ENCODE measurements at regions not wholly inside any gene's neighbourhood (a gene's known extent, or its start where the extent isn't known, plus 50 kb on each side); places are given as distances from the start of the nearest gene placed in this dataset.

GRCh38 chr14:80446356-80446755, 235.1 kb upstream of the DIO2 start:
- no peak for DNase-seq

DNA sequence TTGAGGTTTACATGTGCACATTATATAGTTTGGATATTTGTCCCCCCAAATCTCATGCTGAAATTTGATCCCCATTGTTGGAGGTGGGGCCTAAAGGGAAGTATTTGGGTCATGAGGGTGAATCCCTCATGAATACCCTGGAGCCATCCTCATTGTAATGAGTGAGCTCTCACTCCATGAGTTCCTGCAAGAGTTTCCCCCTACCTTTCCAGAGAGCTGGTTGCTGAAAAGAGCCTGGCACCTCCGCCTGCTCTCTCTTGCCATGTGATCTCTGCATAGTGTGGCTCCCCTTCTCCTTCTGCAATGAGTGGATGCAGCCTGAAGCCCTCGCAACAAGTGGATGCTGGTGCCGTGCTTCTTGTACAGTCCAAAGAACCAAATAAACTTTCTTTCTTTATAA, 234.3 kb upstream of the DIO2 start:
- no peak for DNase-seq

DNA sequence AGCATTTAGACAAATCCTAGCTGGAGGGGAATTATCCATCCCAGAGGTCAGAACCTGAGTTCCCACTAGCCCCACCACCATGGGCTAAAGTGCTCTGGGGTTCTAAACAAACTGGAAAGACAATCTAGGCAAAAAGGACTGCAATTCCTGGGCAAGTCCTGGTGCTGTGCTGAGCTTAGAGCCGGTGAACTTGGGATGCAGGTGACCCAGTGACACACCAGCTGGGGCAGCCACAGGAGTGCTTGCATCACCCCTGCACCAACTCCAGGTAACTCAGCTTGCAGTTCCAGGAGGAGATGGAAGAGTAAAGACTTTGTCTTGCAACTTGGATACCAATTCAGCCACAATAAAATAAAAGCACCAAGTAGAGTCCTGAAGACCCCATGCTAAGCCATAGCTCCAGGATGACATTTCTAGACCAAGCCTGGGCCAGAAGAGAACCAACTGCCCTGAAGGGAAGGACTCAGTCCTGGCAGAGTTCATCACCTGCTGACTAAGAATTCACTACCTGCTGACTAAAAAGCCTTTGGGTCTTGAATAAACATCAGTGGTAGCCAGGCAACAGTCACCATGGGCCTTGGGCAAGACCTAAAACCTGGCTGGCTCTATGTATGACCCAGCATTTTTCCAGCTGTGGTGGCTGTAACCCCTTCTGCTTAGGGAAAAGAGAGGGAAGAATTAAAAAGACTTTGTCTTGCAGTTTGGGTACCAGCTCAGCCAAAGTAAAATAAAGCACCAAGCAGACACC, 223.4 kb upstream of the DIO2 start:
- no peak for DNase-seq

DNA sequence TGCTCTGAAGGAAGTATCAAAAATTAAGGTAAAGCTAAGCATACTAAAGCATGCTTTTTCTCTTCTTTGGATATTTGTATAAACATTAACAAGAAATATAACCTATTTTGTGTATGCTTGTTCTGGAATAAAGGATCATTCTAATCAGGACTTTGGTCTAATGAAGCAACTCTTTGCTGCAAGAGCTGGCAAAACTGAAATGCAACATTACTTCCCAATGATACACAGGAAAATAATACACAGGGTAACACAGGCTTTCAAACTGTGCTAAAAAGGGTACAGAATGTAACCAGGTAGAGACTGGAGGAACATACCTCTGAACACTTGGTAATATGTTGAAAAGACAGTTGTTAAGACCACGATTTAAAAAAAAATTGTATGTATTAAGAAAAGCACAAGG, 222.5 kb upstream of the DIO2 start:
- DNase-seq, result no peak

GRCh38 chr14:80428671-80429070, 217.4 kb upstream of the DIO2 start:
- no peak for DNase-seq

DNA sequence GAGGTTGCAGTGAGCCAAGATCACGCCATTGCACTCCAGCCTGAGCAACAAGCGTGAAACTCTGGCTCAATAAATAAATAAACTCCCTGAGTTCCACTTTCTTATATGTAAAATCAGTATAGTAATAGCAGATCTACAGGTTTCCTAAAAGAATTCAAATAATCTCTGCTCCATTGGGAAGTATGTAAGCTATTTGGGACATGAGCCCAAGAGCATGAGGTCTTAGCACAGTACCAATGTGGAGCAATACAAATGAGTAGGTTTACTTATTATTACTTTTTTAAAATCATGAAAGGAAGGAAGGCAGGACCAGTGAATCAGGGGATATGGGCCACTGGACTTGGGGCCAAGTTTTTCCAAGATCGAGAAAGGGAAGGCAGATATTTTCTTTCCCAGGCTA, 216.9 kb upstream of the DIO2 start:
- no peak for DNase-seq

- DNase-seq, result no peak
Observed at GRCh38 chr14:80427101-80427500, 215.8 kb upstream of the DIO2 start.

GRCh38 chr14:80426683-80427082, 215.4 kb upstream of the DIO2 start:
- no peak for DNase-seq

DNA sequence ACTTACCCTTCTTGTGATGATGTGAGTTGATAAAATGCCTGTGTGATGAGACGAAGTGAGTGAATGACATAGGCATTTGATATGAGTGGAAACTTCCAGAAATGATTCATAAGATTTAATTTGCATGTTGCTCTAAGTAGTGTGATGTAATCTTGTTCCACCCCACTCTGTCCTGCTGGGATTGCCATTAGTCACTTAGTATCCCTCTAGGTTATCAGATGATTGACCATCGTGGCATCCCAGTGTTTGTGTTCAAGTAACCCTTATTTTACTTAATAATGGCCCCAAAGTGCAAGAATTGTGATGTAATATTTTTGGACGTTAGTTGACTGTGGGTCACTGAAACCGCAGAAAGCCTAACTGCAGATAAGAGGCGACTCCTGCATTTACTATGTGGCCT, 214.4 kb upstream of the DIO2 start:
- DNase-seq, result no peak

DNA sequence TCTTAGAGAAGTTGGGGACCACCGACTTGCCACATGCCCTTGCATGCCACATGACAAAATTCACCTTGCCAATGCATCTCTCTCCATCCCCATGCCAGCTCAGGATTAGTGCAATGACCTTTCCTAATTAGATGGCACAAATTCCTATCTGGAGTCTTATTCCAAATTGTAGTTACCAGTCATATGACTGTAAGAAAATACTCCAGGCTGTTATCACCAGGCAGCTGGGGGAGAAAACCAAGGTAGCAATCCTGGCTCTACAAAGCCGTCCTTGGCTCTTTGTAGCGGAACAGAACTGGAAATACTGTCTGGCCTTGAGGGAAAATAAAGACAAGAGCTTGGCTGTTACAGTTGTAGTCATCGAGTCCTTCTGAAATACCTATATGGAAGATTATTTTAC, 208.5 kb upstream of the DIO2 start:
- no peak for DNase-seq

DNA sequence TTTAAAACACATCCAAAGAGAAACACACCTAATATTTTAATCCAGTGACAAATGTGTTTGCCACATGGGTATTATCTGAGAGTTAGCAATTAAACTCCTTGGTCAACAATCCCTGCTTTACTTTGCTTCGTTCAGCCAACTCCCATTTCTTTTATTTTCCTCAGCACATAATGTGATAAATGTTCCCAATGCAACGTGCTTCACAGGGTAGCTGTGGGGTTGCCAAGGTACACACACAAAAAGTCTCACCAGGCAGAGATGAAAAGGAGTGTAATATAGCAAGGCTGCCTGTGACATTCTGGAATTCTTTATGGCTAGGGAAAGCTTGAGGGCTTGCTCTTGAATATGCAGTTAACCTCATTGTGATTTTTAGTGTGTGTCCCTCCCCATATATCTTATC, 208.0 kb upstream of the DIO2 start:
- DNase-seq, result no peak

DNA sequence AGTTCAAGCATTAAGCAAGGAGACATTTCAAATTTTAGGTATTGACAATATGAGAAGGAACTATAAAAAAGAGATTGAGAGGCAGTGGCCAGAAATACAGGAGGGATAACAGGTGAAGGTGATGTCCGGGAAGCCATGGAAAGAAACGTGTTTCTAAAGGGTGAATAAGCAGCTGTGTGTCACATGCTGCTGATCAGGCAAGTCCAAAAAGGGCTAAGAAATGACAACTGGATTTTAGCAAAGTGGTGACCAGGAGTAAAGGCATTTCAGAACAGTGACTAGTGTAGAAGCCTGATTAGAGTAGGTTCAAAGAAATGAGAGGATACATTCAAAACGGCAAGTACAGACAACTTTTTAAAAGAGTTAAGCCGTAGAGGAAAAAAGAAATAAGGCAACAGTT, 204.3 kb upstream of the DIO2 start:
- no peak for DNase-seq

- DNase-seq, result no peak
Observed at GRCh38 chr14:80414080-80414479, 202.8 kb upstream of the DIO2 start.

GRCh38 chr14:80404413-80404812, 193.1 kb upstream of the DIO2 start:
- no peak for DNase-seq

DNA sequence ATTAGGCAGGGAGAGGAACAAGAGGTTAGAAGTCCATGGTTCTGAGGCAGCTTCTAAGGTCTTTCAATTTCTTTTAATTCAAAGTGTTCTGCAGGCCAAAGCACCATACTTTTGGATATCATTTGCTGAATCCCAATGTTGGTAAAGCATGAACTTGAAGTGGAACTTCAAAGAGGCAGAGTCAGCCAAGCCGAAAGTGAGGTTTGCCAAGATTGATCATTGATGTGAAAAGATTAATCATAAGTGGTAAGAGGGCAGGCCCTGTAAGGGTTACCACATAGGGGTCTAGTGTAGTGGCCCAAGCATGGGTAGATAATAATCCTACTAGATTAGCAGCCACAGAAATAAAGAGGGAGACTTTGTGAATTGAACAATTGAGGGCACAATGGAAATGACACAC, 191.7 kb upstream of the DIO2 start:
- no peak for DNase-seq

DNA sequence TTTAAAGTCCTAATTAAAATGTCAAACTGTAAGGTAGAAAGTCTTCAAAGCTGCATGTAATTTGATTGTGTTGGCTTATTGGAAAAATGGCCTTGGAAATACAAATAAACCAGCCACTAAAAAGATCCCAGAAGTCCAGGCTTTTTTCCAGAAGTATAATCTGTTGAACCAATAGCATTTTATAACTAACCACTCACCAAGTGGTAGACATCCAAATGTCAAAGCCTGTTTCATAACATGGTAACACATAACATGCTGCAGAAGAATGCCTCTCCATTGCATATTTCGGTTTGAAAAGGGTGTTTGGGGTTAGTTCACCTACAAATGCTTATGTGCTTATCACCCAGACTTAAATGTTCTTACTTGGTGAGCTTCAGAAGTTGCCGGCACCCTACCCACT, 183.7 kb upstream of the DIO2 start:
- no peak for DNase-seq

- DNase-seq, result no peak
Observed at GRCh38 chr14:80393766-80394165, 182.5 kb upstream of the DIO2 start.

- DNase-seq, result no peak
Observed at GRCh38 chr14:80390906-80391305, 179.6 kb upstream of the DIO2 start.

GRCh38 chr14:80388980-80389711, 177.8 kb upstream of the DIO2 start:
- no peak for DNase-seq

DNA sequence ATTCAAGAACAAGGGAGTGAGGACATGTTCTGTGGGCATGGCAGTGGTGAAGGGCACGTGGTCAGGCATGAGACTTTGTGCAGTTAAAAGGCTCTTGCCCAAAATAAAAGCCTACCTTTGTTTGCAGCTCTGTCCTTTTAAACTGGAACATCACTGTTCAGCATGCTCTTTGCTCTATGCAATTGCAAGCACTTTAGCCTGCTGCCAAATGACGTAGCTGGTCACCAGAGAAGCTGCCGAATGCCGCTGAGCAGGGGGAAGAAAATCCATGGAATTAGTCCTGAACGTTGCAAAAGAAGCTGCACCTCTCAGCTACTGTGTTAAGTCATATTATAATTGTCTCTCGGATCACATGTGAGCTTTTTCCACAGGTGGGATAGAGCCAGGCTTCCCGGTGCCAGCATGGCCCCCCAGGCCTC, 176.3 kb upstream of the DIO2 start:
- no peak for DNase-seq

GRCh38 chr14:80385336-80385735, 174.0 kb upstream of the DIO2 start:
- no peak for DNase-seq

- DNase-seq, result no peak
Observed at GRCh38 chr14:80383223-80383622, 171.9 kb upstream of the DIO2 start.

DNA sequence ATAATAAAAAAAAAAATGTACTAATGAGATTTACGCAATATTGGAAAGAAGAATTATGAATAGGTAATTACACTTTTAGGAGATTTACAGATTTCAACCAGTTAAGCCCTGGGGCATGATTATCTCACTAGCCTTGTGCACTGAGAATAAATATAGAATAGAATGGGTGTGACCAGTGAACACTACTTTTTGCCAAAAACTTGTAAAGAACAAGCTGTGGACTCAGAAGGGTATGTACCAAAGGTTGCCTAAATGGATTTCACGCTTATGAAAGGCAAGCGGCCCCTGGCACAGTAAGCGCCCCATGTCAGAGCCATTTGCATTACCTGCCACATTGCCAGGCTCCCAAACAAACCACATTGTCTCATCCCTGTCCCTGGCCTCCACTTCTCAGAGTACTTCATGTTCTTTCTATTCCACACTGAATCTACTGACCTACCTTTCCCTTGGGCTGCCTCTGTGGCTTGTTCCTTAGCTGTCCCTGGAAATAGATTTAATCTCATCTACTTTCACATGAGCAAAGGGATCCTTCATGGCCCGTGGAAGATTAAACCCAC, 170.6 kb upstream of the DIO2 start:
- no peak for DNase-seq

DNA sequence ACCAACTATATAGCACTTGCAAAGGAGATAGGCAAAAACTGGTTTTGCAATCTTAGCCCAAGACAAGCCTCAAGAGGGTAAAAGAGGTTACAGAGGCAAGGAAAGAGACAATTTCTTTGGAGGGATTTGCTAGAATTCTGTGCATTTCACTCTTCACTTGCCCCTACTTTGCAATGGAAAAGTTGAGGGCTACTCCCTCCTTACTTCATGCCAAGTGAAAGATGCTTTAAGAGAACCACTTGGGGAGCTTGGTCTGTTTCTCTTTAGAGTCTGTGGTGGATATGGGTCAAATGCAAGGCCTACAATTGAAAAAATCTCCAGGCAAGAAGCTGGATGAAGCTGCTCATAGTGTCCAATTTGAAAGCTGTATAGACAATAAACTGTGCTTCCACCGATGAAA, 167.7 kb upstream of the DIO2 start:
- no peak for DNase-seq

All from suppressor macrophage treated with lipopolysaccharide for 1 hour (primary cell).